Tibial artery (tissue), 4 donors: ENCODE measurements at regions not wholly inside any gene's neighbourhood (a gene's known extent, or its start where the extent isn't known, plus 50 kb on each side); places are given as distances from the start of the nearest gene placed in this dataset.

Experiments
- DNase-seq, 2 donors: peaks; one replicate each; pipeline ENCODE4 v3.0.0-alpha.2; 2019
- H3K27ac ChIP-seq, 2 donors: fragments of 200-600 bp; sonication (generic) in 1 of 2; 1 replicate in 1 of 2; 2 replicates in 1 of 2; pipeline ENCODE4 v1.5.1; 2018 to 2019; ENCODE audit warnings: mild to moderate bottlenecking in 1 of 2
- H3K27me3 ChIP-seq, 2 donors: fragments of 200-600 bp; sonication (generic) in 1 of 2; one replicate each; pipeline versions ENCODE4 v1.5.1 to v1.6.0; 2016 to 2019
- H3K36me3 ChIP-seq, 3 donors: fragments of 200-600 bp; sonication (generic) in 2 of 3; one replicate each; pipeline ENCODE4 v1.5.1; 2016 to 2019; ENCODE audit warnings: mild to moderate bottlenecking in 2 of 3
- H3K4me1 ChIP-seq, 4 donors: fragments of 200-600 bp; sonication (generic) in 2 of 4; 1 replicate in 3 of 4; 2 replicates in 1 of 4; pipeline ENCODE4 v1.5.1; 2016 to 2019
- H3K4me3 ChIP-seq, 2 donors: fragments of 200-600 bp; sonication (generic) in 1 of 2; 1 replicate in 1 of 2; 2 replicates in 1 of 2; pipeline ENCODE4 v1.5.1; 2018 to 2019; ENCODE audit warnings: mild to moderate bottlenecking in 2 of 2
- H3K9me3 ChIP-seq, 3 donors: fragments of 200-600 bp; sonication (generic) in 1 of 3; one replicate each; pipeline ENCODE4 v1.5.1; 2016 to 2019
- intact Hi-C: fragments of 100-400 bp; cut with DNase I; formaldehyde crosslinking; loops from one replicate; pipeline ENCODE4 v1.15.0; 2023; ENCODE audit warnings: low total_unique reads
- TF ChIP-seq, protein P1 (sequence below), 2 experiments: fragments of 200-600 bp in 1 of 2; fragments of 450-650 bp in 1 of 2; IDR thresholded peaks; one replicate each; pipeline ENCODE4 v1.5.1; 2017 to 2019; ENCODE audit warnings: antibody characterized with exemption in 2 of 2, mild to moderate bottlenecking in 1 of 2, moderate library complexity in 1 of 2

DNA sequence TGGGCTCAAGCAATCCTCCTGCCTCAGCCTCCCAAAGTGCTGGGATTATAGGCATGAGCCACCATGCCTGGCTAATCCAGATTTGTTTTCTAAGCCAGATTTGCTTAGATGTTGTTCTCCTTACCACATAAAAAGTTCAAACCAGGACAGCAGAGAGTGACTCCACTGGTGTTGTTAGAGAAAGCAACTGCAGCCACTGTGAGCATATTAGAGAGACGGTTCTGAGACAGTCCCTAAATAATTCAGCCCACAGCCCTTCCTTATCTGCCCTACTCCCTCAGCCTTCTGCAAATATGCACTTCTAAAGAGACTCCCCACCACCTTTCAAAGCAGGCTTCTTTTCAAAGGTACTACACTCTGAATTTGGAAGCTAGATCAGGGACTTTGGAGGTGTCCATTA, 96.1 kb downstream of the DRD1 start:
- Histone ChIP-seq H3K4me3 (no peak overlapping the region), H3K4me1 (peaks cover 0 to 19% (median 7%) of the 10 kb centered on the region in 4 donors), H3K9me3 (peaks cover 0 to 2% (median 0%) of the 10 kb centered on the region in 3 donors), H3K27ac (no peak overlapping the region), H3K36me3 (no peaks in the 10 kb centered on the region), H3K27me3 (no peaks in the 10 kb centered on the region)
- no peak for DNase-seq
- TF ChIP-seq, protein P1, sequence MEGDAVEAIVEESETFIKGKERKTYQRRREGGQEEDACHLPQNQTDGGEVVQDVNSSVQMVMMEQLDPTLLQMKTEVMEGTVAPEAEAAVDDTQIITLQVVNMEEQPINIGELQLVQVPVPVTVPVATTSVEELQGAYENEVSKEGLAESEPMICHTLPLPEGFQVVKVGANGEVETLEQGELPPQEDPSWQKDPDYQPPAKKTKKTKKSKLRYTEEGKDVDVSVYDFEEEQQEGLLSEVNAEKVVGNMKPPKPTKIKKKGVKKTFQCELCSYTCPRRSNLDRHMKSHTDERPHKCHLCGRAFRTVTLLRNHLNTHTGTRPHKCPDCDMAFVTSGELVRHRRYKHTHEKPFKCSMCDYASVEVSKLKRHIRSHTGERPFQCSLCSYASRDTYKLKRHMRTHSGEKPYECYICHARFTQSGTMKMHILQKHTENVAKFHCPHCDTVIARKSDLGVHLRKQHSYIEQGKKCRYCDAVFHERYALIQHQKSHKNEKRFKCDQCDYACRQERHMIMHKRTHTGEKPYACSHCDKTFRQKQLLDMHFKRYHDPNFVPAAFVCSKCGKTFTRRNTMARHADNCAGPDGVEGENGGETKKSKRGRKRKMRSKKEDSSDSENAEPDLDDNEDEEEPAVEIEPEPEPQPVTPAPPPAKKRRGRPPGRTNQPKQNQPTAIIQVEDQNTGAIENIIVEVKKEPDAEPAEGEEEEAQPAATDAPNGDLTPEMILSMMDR (IDR thresholded peaks at IDR 0.05), result no peak
- intact Hi-C loops, result no loop called here

DNA sequence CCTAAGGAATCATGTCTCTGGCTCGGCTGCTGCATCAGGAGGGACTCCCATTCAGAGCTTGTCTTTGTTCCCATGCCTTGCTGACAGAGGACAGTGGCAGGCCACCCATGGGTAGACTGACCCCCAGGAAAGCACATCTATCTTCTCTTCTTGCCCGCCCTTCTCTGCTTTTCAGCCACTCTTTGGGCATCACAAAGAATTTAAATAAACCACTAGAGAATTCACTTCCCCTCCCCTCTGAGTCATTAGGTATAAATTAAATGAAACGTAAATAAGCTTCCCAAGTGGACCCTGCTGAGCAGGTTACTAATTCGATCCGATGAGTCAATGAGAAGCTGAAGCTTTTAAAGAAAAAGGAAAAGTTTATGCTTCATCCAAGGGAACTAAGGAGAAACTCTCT, 97.0 kb downstream of the DRD1 start:
- peaks cover 0 to 5% (median 0%) of the 10 kb centered on the region in 3 donors for H3K9me3 ChIP-seq
- no peak for DNase-seq
- H3K27me3 ChIP-seq, result no peaks in the 10 kb centered on the region
- peaks cover 0 to 19% (median 7%) of the 10 kb centered on the region in 4 donors for H3K4me1 ChIP-seq
- intact Hi-C loops, result no loop called here
- no peak overlapping the region for H3K4me3 ChIP-seq
- TF ChIP-seq, protein P1 (IDR thresholded peaks at IDR 0.05), result no peak
- H3K27ac ChIP-seq, result no peak overlapping the region
- H3K36me3 ChIP-seq, result no peaks in the 10 kb centered on the region

DNA sequence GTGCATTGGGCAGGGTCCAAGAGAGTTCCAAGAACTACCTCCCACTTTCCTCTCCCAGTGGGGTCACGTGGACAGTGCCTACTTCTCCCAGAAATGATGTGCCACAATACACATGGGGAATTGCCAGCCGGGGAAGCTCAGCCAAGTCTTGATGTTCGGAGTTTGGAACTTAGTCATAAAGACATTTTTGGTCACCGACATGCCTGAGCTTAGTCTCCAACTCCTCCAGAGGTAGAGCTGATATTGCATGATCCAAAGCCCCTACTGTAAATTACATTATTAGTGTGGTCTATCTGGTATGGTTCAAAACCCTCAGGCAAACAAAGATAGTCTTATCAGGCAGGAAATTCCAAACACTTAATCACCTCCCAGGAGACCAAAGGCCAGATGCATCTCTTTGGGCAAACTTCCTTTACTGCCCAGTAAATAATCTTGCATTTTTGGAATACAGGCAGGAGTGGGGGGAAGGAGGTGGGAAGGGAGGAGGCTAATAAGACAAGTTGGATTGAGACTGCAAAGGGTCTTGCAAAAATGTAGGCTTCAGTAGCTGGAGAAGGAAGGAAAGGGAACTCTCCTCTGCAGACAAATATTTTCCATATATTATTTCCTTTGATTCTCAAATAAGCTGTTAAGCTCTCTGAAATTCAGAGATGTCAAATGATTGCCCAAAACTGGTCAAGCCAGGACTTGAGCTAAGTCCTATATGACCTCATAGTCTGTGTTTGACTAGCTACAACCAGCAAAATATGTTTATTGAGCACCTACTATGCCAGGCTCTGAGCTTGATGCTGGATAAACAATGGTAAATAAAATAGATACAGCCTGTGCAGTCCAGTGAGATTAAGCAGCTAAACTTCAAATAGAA, 99.4 kb downstream of the DRD1 start:
- no peak overlapping the region for H3K27ac ChIP-seq
- no peak for DNase-seq

DNA sequence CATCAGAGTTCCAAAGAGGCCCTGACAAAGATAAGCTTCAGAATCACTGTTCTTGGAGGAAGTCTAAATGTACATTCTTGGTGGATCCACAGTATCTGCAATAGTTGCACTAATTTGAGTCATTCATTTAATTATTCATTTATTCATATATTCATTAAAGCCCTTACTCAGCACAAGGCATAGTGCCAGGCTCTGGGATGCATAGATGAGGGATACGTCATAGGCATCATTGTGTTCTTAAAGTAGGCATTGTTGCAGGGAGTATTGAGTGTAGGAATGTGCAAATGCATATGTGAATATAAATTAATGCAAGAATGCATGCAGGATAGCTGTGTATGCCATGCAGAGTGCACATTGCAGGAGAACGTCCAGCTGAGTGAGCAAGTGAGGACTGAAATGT, 100.7 kb downstream of the DRD1 start:
- Histone ChIP-seq H3K4me3 (no peak overlapping the region), H3K9me3 (peaks cover 0 to 5% (median 0%) of the 10 kb centered on the region in 3 donors), H3K36me3 (no peaks in the 10 kb centered on the region), H3K27ac (no peak overlapping the region), H3K27me3 (no peaks in the 10 kb centered on the region), H3K4me1 (peaks cover 0 to 12% (median 7%) of the 10 kb centered on the region in 4 donors)
- DNase-seq, result no peak
- TF ChIP-seq, protein P1 (IDR thresholded peaks at IDR 0.05), result no peak
- intact Hi-C loops, result no loop called here

More for the DNA sequence above, 99.4 kb downstream of the DRD1 start:
- TF ChIP-seq, protein P1 (IDR thresholded peaks at IDR 0.05), result no peak
- Histone ChIP-seq H3K9me3 (peaks cover 0 to 5% (median 0%) of the 10 kb centered on the region in 3 donors), H3K27me3 (no peaks in the 10 kb centered on the region), H3K4me1 (peaks cover 0 to 12% (median 7%) of the 10 kb centered on the region in 4 donors), H3K36me3 (no peaks in the 10 kb centered on the region), H3K4me3 (no peak overlapping the region)
- intact Hi-C loops, result no loop called here

DNA sequence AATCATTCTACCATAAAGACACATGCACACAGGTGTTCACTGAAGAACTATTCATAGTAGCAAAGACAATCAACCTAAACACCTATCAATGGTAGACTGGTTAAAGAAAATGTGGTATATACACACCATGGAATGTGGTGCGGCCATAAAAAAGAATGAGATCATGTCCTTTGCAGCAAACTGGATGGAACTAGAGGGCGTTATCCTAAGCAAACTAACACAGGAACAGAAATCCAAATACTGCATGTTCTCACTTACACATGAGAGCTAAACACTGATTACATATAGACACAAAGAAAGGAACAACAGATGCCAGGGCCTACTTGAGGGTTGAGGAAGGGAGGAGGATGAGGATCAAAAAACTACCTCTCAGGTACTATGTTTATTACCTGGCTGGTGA, 103.8 kb downstream of the DRD1 start:
- no peak overlapping the region for H3K4me3 ChIP-seq
- peaks cover 0 to 12% (median 7%) of the 10 kb centered on the region in 4 donors for H3K4me1 ChIP-seq
- no peaks in the 10 kb centered on the region for H3K36me3 ChIP-seq
- TF ChIP-seq, protein P1 (IDR thresholded peaks at IDR 0.05), result no peak
- H3K27me3 ChIP-seq, result no peaks in the 10 kb centered on the region
- H3K27ac ChIP-seq, result no peak overlapping the region
- DNase-seq, result no peak
- peaks cover 0 to 5% (median 0%) of the 10 kb centered on the region in 3 donors for H3K9me3 ChIP-seq
- intact Hi-C loops, result no loop called here
